Progenitor cell of endocrine pancreas (in vitro differentiated cells): ENCODE measurements at regions not wholly inside any gene's neighbourhood (a gene's known extent, or its start where the extent isn't known, plus 50 kb on each side); places are given as distances from the start of the nearest gene placed in this dataset.

Experiments used
- DNase-seq: peaks from one replicate; pipeline ENCODE4 v3.0.0; 2021; ENCODE audit warnings: low spot score; ENCODE audit not compliant: unreplicated experiment
- H3K27ac Mint-ChIP-seq: 2 replicates; pipeline ENCODE4 v1.8.0; 2021; ENCODE audit warnings: mild to moderate bottlenecking, moderate library complexity, mixed read lengths
- H3K27me3 Mint-ChIP-seq: 2 replicates; pipeline ENCODE4 v1.8.0; 2021; ENCODE audit warnings: mixed read lengths
- H3K36me3 Mint-ChIP-seq: 2 replicates; pipeline ENCODE4 v1.8.0; 2022; ENCODE audit warnings: mixed read lengths; ENCODE audit not compliant: insufficient read depth
- H3K4me1 Mint-ChIP-seq: 2 replicates; pipeline ENCODE4 v1.8.0; 2021; ENCODE audit warnings: low read depth, mixed read lengths
- H3K4me3 Mint-ChIP-seq: 2 replicates; pipeline ENCODE4 v1.8.0; 2021; ENCODE audit warnings: low read depth, mild to moderate bottlenecking, moderate library complexity, mixed read lengths
- H3K9me3 Mint-ChIP-seq: 2 replicates; pipeline ENCODE4 v1.8.0; 2021; ENCODE audit warnings: low read depth, mixed read lengths
- CTCF ChIP-seq: fragments of 200-600 bp; sonication (generic); IDR thresholded peaks from one replicate; pipeline ENCODE4 v1.5.0; 2021; ENCODE audit warnings: antibody characterized with exemption, mild to moderate bottlenecking; ENCODE audit not compliant: unreplicated experiment

DNA sequence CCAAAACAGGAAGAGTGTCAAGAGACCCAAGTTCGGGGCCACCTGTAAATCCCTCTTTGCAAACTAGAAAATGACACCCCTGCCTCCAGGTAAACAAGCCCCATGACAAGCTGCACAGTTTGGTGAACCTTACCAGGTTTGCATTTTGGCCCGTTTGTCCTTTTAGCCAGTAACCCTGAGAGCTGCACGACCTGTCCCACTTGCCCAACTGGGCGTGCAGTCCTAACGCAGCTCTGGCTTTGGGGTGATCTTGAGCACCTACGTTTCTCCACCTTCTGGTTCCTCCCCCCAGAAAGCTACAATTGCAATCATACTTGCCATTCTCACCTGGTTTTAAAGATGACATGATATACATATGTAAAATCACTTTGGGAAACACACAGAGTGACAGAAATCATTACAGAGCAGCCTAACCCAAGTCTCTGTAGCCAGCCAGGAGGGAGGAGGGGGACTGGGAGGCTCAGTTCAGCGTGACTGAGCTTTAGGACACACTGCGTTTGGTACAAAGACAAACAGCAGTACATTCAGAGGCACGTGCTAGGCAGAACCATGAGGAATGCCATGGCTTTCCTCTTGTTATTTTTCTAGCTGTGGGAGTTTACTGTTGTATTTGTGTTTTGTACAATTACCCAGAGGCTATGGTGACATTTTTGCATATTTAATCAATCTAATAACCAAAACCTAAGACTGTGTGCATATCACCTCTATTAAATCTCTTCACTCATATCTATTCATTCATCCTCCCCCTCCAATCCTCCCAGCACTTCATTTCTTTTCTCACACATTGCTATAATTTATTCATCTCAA lies 304.0 kb downstream of the IRS1 start:
- no peak overlapping the region for H3K27ac Mint-ChIP-seq
- H3K27me3 Mint-ChIP-seq, result no peaks in the 10 kb centered on the region
- peaks cover 5% of the 10 kb centered on the region for H3K9me3 Mint-ChIP-seq
- DNase-seq, result no peak
- no peaks in the 10 kb centered on the region for H3K36me3 Mint-ChIP-seq
- peaks cover 2% of the 10 kb centered on the region for H3K4me1 Mint-ChIP-seq
- TF ChIP-seq CTCF, result no peak
- H3K4me3 Mint-ChIP-seq, result no peak overlapping the region

DNA sequence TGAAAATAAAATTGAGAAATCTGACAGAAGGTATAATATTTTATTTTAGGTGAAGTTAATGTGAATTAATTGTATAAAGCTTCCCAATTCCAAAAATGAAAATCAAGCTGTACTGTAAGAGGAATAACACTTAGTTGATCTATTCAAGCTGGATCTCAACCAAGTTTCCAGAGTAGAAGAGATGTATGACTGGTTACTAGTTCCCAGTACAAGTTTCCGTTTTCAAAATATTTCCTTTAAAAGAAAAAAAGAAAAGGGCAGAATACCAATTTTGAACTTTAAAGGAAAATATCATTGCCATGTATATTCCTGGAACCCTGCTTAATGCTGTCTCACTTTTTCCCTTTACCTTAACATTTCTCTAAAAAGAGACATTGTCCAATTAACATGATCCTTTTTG lies 308.5 kb downstream of the IRS1 start:
- Mint-ChIP-seq H3K36me3 (no peaks in the 10 kb centered on the region), H3K27me3 (no peaks in the 10 kb centered on the region), H3K27ac (no peak overlapping the region), H3K4me1 (peaks cover under 1% of the 10 kb centered on the region), H3K4me3 (no peak overlapping the region), H3K9me3 (peaks cover 3% of the 10 kb centered on the region)
- DNase-seq, result no peak
- no peak for TF ChIP-seq CTCF

DNA sequence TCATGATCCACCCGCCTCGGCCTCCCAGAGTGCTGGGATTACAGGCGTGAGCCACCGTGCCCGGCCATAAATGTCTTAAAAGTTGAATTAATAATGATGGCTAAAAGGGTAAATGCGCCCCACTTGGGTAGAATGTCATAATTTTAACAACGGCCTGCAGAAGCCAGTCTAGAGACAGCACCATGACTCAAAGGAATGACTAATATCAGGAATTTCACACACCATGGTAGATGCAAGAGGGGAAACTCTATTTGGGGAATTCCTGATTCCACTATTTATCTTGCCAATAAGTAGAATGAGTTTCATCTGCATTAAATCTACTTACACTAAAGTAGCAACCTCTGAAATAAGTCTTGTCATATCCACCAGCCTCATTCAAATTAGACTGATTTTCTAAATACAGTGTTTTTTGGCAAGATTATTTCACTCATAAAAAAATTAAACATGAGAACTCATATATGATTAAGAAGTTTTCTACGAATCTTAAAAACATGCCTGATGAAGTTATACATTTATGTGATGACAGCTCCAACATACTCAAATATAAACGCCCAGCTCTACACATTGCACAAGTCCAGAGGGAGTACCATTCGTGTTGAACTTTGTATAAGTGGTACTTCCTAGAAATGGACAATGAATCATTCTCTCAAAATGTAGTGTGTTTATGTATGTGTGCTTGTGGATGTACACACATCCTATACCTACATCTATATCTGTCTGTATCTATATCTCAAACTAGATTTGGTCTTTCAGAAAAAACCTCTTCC lies 309.7 kb downstream of the IRS1 start:
- TF ChIP-seq CTCF, result no peak
- Mint-ChIP-seq H3K36me3 (no peaks in the 10 kb centered on the region), H3K9me3 (peaks cover 3% of the 10 kb centered on the region), H3K27ac (no peak overlapping the region), H3K4me3 (no peak overlapping the region), H3K4me1 (peaks cover 1% of the 10 kb centered on the region), H3K27me3 (no peaks in the 10 kb centered on the region)
- DNase-seq, result no peak

GRCh38 chr2:226488034-226488433 lies 311.6 kb downstream of the IRS1 start:
- Mint-ChIP-seq H3K27ac (no peak overlapping the region), H3K4me3 (no peak overlapping the region), H3K4me1 (peaks cover 20% of the 10 kb centered on the region), H3K9me3 (peaks cover 3% of the 10 kb centered on the region), H3K36me3 (no peaks in the 10 kb centered on the region), H3K27me3 (no peaks in the 10 kb centered on the region)
- TF ChIP-seq CTCF, result no peak
- DNase-seq, result no peak

GRCh38 chr2:226487573-226487972 lies 312.0 kb downstream of the IRS1 start:
- no peak for DNase-seq
- Mint-ChIP-seq H3K36me3 (no peaks in the 10 kb centered on the region), H3K4me1 (peaks cover 25% of the 10 kb centered on the region), H3K27ac (no peak overlapping the region), H3K27me3 (no peaks in the 10 kb centered on the region), H3K9me3 (peaks cover 3% of the 10 kb centered on the region), H3K4me3 (no peak overlapping the region)
- no peak for TF ChIP-seq CTCF
